Esophagus muscularis mucosa (tissue), 3 donors: ENCODE measurements at regions not wholly inside any gene's neighbourhood (a gene's known extent, or its start where the extent isn't known, plus 50 kb on each side); places are given as distances from the start of the nearest gene placed in this dataset.

Experiments used
- POLR2A ChIP-seq: fragments of 450-650 bp; IDR thresholded peaks from one replicate; pipeline ENCODE4 v1.6.1; 2017; ENCODE audit warnings: antibody characterized with exemption, moderate library complexity, mild to moderate bottlenecking, low read depth
- POLR2AphosphoS5 ChIP-seq, 2 donors: sonication (generic); formaldehyde crosslinking; IDR thresholded peaks; one replicate each; pipeline ENCODE4 v1.6.1; 2017; ENCODE audit warnings: antibody characterized with exemption in 2 of 2
- TF ChIP-seq, protein P1 (sequence below), 3 experiments: fragments of 200-600 bp in 2 of 3; fragments of 450-650 bp in 1 of 3; sonication (generic) in 2 of 3; IDR thresholded peaks; one replicate each; pipeline ENCODE4 v1.5.1; 2017 to 2019; ENCODE audit warnings: antibody characterized with exemption in 3 of 3, mild to moderate bottlenecking in 2 of 3, moderate library complexity in 1 of 3

- TF ChIP-seq, protein P1, sequence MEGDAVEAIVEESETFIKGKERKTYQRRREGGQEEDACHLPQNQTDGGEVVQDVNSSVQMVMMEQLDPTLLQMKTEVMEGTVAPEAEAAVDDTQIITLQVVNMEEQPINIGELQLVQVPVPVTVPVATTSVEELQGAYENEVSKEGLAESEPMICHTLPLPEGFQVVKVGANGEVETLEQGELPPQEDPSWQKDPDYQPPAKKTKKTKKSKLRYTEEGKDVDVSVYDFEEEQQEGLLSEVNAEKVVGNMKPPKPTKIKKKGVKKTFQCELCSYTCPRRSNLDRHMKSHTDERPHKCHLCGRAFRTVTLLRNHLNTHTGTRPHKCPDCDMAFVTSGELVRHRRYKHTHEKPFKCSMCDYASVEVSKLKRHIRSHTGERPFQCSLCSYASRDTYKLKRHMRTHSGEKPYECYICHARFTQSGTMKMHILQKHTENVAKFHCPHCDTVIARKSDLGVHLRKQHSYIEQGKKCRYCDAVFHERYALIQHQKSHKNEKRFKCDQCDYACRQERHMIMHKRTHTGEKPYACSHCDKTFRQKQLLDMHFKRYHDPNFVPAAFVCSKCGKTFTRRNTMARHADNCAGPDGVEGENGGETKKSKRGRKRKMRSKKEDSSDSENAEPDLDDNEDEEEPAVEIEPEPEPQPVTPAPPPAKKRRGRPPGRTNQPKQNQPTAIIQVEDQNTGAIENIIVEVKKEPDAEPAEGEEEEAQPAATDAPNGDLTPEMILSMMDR (IDR thresholded peaks at IDR 0.05), result no peak
- TF ChIP-seq POLR2A, result no peak
- TF ChIP-seq POLR2AphosphoS5 (IDR thresholded peaks at IDR 0.05), result no peak
These were observed 274.1 kb downstream of the OTOL1 start for GRCh38 chr3:161770484-161771386.
